ENCODE measurements at regions not wholly inside any gene's neighbourhood (a gene's known extent, or its start where the extent isn't known, plus 50 kb on each side); places are given as distances from the start of the nearest gene placed in this dataset.
A peak's percentile ranks its signal among the peaks of the same experiment; 100 is the strongest.
"Not testable (repeated sequence)": the region's sequence is repeated elsewhere in the genome, so short reads cannot be mapped to it uniquely, and the experiment has no call there.

GRCh38 chr6:21937466-21937865 is 343.9 kb downstream of the SOX4 start:
- H3K27me3 ChIP-seq (ENCODE audit: low read depth, low read length): no peaks in the 10 kb centered on the region
- H3K36me3 ChIP-seq (ENCODE audit: control insufficient read depth in 1 of 2, insufficient read depth in 2 of 2, low read length in 2 of 2): no peaks in the 10 kb centered on the region
- no peaks in the 10 kb centered on the region for H3K9me3 ChIP-seq (ENCODE audit: control insufficient read depth in 1 of 2, low read length in 2 of 2)
- H3K4me1 ChIP-seq (ENCODE audit: control insufficient read depth in 1 of 2, insufficient read depth in 2 of 2, low read length in 2 of 2): no peaks in the 10 kb centered on the region
- no peak overlapping the region for H3K4me3 ChIP-seq (ENCODE audit: low read depth in 1 of 2, low read length in 2 of 2)
- H3K27ac ChIP-seq (ENCODE audit: low read length): no peak overlapping the region

DNA sequence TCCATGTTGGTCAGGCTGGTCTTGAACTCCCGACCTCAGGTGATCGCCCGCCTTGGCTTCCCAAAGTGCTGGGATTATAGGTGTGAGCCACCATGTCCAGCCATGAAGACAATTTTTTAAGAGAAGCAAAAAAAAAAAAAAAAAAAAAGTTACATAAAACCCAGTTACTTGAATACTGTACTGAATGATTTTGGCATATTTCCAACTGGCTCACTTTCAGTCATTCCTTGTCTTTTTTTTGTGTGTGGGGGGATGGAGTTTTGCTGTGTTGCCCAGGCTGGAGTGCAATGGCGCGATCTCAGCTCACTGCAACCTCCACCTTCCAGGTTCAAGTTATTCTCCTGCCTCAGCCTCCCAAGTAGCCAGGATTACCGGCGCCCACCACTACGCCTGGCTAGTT is 345.5 kb downstream of the SOX4 start:
- H3K27ac ChIP-seq (ENCODE audit: low read length): not testable (repeated sequence)

DNA sequence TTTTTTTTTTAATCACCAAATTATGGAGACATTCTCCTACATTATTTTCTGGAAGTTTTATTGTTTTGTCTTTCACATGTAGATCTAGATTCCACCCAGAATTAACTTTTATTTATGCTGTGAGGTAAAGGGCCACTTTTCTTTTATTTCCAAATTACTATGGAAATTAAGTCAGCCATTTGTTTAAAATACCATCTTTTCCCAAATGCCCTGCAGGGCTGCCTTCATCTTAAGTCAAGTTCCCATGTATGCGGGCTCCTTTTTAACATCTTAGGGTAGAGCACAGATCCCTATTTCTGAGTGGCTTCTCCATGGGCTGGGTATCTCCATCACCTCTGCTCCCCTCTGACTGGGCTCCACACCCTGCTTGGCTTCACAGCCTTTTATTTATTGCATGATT is 348.4 kb downstream of the SOX4 start:
- Histone ChIP-seq H3K9me3 (ENCODE audit: control insufficient read depth in 1 of 2, low read length in 2 of 2) (no peaks in the 10 kb centered on the region), H3K36me3 (ENCODE audit: control insufficient read depth in 1 of 2, insufficient read depth in 2 of 2, low read length in 2 of 2) (no peaks in the 10 kb centered on the region), H3K27me3 (ENCODE audit: low read depth, low read length) (no peaks in the 10 kb centered on the region), H3K27ac (ENCODE audit: low read length) (no peak overlapping the region), H3K4me1 (ENCODE audit: control insufficient read depth in 1 of 2, insufficient read depth in 2 of 2, low read length in 2 of 2) (no peaks in the 10 kb centered on the region), H3K4me3 (ENCODE audit: low read depth in 1 of 2, low read length in 2 of 2) (no peak overlapping the region)

More for the DNA sequence above, 345.5 kb downstream of the SOX4 start:
- not testable (repeated sequence) for H3K4me3 ChIP-seq (ENCODE audit: low read depth in 1 of 2, low read length in 2 of 2); H3K4me1 ChIP-seq (ENCODE audit: control insufficient read depth in 1 of 2, insufficient read depth in 2 of 2, low read length in 2 of 2); H3K9me3 ChIP-seq (ENCODE audit: control insufficient read depth in 1 of 2, low read length in 2 of 2); H3K27me3 ChIP-seq (ENCODE audit: low read depth, low read length); H3K36me3 ChIP-seq (ENCODE audit: control insufficient read depth in 1 of 2, insufficient read depth in 2 of 2, low read length in 2 of 2)

DNA sequence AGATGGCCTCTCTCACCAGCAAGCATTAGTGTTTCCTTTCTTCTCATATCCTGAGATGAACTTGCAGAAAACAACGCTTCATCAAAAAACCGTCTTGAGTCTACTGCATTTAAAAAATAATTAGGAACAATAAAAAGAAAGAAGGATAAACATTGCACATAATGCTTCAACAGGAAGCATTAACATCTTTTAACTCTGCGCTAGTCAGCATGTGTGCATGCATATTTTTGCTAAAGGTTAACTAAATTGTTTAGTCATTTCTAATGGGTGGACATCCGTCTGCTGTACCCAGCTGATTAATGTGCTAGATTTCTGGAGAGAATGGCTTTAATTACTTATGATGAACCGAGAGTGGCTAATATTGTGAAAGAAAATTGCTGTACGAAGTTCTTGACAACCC is 349.3 kb downstream of the SOX4 start:
- H3K4me1 ChIP-seq (ENCODE audit: control insufficient read depth in 1 of 2, insufficient read depth in 2 of 2, low read length in 2 of 2): no peaks in the 10 kb centered on the region
- H3K36me3 ChIP-seq (ENCODE audit: control insufficient read depth in 1 of 2, insufficient read depth in 2 of 2, low read length in 2 of 2): no peaks in the 10 kb centered on the region
- no peaks in the 10 kb centered on the region for H3K9me3 ChIP-seq (ENCODE audit: control insufficient read depth in 1 of 2, low read length in 2 of 2)
- H3K27ac ChIP-seq (ENCODE audit: low read length): no peak overlapping the region
- no peaks in the 10 kb centered on the region for H3K27me3 ChIP-seq (ENCODE audit: low read depth, low read length)
- H3K4me3 ChIP-seq (ENCODE audit: low read depth in 1 of 2, low read length in 2 of 2): no peak overlapping the region

DNA sequence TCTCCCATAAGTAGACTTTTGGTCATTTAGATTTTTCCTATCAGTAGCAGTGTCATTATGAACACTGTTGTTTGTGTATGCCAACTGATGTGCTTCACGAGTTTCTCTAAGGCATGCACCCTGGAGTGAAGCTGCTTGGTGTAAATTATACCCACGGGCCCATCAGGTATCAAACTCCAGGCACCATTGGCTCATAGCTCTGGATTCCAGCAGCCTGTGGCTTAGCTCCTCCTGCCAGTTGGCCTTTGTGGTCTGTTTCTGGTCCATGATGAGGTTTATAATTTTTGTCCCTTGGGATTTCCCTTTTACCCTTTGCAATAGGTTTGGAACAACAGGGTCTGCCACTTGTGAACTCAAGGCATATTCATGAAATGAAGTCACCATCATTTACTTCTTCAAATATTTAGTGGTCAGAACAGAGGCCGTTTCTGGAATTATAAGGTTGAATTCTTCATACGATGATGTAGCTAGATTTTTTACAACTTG is 350.5 kb downstream of the PRL start:
- Histone ChIP-seq H3K9me3 (ENCODE audit: control insufficient read depth in 1 of 2, low read length in 2 of 2) (no peaks in the 10 kb centered on the region), H3K27ac (ENCODE audit: low read length) (no peak overlapping the region)

DNA sequence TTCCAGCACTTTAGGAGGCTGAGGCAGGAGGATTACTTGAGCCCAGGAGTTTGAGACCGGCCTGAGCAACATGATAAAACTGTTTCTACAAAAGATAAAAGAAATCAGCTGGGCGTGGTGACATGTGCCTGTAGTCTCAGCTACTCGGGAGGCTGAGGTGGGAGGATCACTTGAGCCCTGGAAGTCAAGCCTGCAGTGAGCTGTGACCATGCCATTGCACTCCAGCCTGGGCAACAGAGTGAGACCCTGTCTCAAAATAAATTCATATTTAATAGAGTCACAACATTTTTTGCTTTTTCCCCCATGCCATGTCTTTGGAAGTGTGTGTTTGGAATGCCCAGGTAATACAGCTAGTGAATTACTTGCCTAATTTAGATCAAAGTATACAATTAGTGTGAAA is 349.6 kb downstream of the PRL start:
- not testable (repeated sequence) for H3K4me3 ChIP-seq (ENCODE audit: low read depth in 1 of 2, low read length in 2 of 2); H3K36me3 ChIP-seq (ENCODE audit: control insufficient read depth in 1 of 2, insufficient read depth in 2 of 2, low read length in 2 of 2); H3K9me3 ChIP-seq (ENCODE audit: control insufficient read depth in 1 of 2, low read length in 2 of 2); H3K27ac ChIP-seq (ENCODE audit: low read length); H3K4me1 ChIP-seq (ENCODE audit: control insufficient read depth in 1 of 2, insufficient read depth in 2 of 2, low read length in 2 of 2); H3K27me3 ChIP-seq (ENCODE audit: low read depth, low read length)

More for the DNA sequence above, 350.5 kb downstream of the PRL start:
- H3K27me3 ChIP-seq (ENCODE audit: low read depth, low read length): no peaks in the 10 kb centered on the region
- H3K4me3 ChIP-seq (ENCODE audit: low read depth in 1 of 2, low read length in 2 of 2): no peak overlapping the region
- no peaks in the 10 kb centered on the region for H3K36me3 ChIP-seq (ENCODE audit: control insufficient read depth in 1 of 2, insufficient read depth in 2 of 2, low read length in 2 of 2)
- H3K4me1 ChIP-seq (ENCODE audit: control insufficient read depth in 1 of 2, insufficient read depth in 2 of 2, low read length in 2 of 2): peaks cover 1 to 3% of the 10 kb centered on the region in 2 donors

- Histone ChIP-seq H3K27ac (ENCODE audit: low read length) (no peak overlapping the region), H3K36me3 (ENCODE audit: control insufficient read depth in 1 of 2, insufficient read depth in 2 of 2, low read length in 2 of 2) (no peaks in the 10 kb centered on the region), H3K27me3 (ENCODE audit: low read depth, low read length) (no peaks in the 10 kb centered on the region), H3K4me1 (ENCODE audit: control insufficient read depth in 1 of 2, insufficient read depth in 2 of 2, low read length in 2 of 2) (peaks cover 3 to 6% of the 10 kb centered on the region in 2 donors), H3K9me3 (ENCODE audit: control insufficient read depth in 1 of 2, low read length in 2 of 2) (no peaks in the 10 kb centered on the region), H3K4me3 (ENCODE audit: low read depth in 1 of 2, low read length in 2 of 2) (no peak overlapping the region)
Measured at GRCh38 chr6:21947731-21948386, 349.0 kb downstream of the PRL start.

DNA sequence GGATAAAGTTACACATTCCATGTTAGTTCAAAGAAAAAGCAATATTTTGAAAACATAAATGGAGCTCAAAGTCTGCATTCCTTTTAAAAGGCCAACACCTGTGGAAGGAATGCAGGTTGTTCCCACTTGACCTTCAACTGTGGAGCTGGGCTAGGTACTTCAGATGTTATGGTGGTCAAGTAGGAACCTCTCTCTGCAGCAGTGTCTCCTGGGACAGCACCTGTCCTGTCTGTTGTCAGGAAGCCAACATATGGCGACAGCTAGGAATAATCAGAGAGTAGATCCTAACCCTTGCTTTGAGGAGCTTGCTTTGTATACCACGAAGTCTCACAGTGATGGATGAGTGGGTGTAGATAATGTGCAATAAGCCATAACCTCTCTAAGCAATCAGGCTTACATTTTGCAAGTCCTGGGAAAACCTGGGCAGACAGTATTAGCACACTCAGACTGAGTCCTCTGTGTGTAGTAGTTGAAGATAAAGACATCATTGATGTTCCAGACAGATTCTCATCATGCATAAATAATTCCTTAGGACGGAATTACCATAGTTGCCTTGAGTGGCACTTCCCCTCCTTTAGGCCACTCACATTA is 347.5 kb downstream of the PRL start:
- H3K4me1 ChIP-seq (ENCODE audit: control insufficient read depth in 1 of 2, insufficient read depth in 2 of 2, low read length in 2 of 2): peaks cover 3 to 14% of the 10 kb centered on the region in 2 donors
- H3K36me3 ChIP-seq (ENCODE audit: control insufficient read depth in 1 of 2, insufficient read depth in 2 of 2, low read length in 2 of 2): no peaks in the 10 kb centered on the region
- no peaks in the 10 kb centered on the region for H3K9me3 ChIP-seq (ENCODE audit: control insufficient read depth in 1 of 2, low read length in 2 of 2)
- no peaks in the 10 kb centered on the region for H3K27me3 ChIP-seq (ENCODE audit: low read depth, low read length)
- H3K27ac ChIP-seq (ENCODE audit: low read length): no peak overlapping the region
- no peak overlapping the region for H3K4me3 ChIP-seq (ENCODE audit: low read depth in 1 of 2, low read length in 2 of 2)

GRCh38 chr6:21952367-21952766 is 344.5 kb downstream of the PRL start:
- no peak overlapping the region for H3K4me3 ChIP-seq (ENCODE audit: low read depth in 1 of 2, low read length in 2 of 2)
- no peak overlapping the region for H3K27ac ChIP-seq (ENCODE audit: low read length)
- no peaks in the 10 kb centered on the region for H3K9me3 ChIP-seq (ENCODE audit: control insufficient read depth in 1 of 2, low read length in 2 of 2)
- no peaks in the 10 kb centered on the region for H3K36me3 ChIP-seq (ENCODE audit: control insufficient read depth in 1 of 2, insufficient read depth in 2 of 2, low read length in 2 of 2)
- no peaks in the 10 kb centered on the region for H3K27me3 ChIP-seq (ENCODE audit: low read depth, low read length)
- H3K4me1 ChIP-seq (ENCODE audit: control insufficient read depth in 1 of 2, insufficient read depth in 2 of 2, low read length in 2 of 2): peaks cover 3 to 17% of the 10 kb centered on the region in 2 donors

DNA sequence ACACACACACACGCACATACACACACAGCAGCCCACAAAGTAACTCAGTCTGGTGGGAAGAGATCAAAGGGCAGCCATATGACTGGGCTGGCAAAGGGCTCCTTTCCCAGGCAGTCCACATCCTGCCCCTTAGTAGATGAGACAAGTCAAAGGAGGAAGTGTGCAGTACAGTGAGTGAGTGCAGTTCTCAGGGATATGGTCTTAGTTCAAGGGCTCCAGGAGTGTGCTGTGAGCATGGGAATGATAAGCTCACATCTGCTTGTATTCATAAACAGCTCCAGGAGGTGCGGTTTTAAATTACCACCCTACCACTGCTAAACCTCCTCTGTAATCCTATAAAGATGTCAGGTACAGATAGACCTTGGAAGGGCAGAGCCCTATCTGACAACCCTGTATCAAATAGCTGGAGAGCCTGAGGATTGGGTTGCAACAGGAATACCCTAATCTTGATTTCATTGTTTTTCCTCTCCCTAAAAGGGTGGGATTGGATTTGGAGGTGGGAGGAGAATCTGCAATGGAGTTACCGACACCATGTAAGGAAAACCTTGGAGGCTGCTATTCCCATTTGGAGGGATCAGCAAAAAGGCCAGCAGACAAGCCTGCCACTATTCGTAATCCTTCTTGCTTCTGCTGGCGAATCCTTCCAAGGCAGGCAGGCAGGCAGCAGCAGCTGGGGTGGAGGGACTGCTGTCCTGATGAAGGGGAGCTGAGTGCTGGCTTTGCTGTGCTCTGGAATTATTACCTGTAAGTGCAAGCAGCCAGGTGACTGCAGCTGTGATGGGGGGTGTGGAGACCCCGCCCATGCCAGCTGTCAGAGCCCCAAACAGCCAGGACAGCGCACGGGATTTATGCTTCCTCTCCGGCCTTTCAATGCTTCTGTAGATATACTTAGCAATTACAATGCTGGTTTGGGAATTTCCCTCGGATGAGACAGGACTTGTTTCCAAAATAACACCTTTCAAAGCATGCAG is 342.7 kb downstream of the PRL start:
- Histone ChIP-seq H3K4me1 (ENCODE audit: control insufficient read depth in 1 of 2, insufficient read depth in 2 of 2, low read length in 2 of 2) (peaks cover 3 to 17% of the 10 kb centered on the region in 2 donors), H3K4me3 (ENCODE audit: low read depth in 1 of 2, low read length in 2 of 2) (peak overlapping the region in 1 of 2 donors; percentile 10), H3K27ac (ENCODE audit: low read length) (no peak overlapping the region), H3K9me3 (ENCODE audit: control insufficient read depth in 1 of 2, low read length in 2 of 2) (no peaks in the 10 kb centered on the region), H3K27me3 (ENCODE audit: low read depth, low read length) (no peaks in the 10 kb centered on the region), H3K36me3 (ENCODE audit: control insufficient read depth in 1 of 2, insufficient read depth in 2 of 2, low read length in 2 of 2) (no peaks in the 10 kb centered on the region)

DNA sequence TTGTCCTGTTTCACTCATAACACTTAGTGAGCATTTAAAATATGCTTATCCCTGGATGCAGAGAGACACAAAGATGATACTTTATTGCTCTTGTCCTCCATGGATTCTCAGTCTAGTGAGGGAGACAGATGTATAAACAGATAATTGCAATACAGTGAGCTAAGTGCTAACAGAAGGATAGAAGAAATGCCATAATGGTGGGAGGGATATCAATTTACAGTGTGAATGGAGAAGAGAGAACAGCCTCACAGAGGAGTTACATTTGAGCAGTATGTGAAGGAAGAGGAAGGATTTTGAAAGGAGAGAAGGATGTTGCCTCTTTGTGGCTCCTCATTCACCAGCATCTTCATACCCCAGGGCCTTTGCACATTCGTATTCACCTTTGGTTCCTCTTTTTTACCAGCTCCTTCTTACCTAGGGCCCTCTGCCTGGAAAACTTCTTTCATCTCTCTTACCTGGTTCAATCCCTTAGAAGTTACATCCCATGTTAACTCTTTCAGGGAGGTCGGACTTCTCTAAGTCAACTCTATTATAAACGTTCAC is 341.7 kb downstream of the PRL start:
- Histone ChIP-seq H3K27me3 (ENCODE audit: low read depth, low read length) (no peaks in the 10 kb centered on the region), H3K36me3 (ENCODE audit: control insufficient read depth in 1 of 2, insufficient read depth in 2 of 2, low read length in 2 of 2) (no peaks in the 10 kb centered on the region), H3K9me3 (ENCODE audit: control insufficient read depth in 1 of 2, low read length in 2 of 2) (no peaks in the 10 kb centered on the region), H3K27ac (ENCODE audit: low read length) (no peak overlapping the region), H3K4me3 (ENCODE audit: low read depth in 1 of 2, low read length in 2 of 2) (no peak overlapping the region), H3K4me1 (ENCODE audit: control insufficient read depth in 1 of 2, insufficient read depth in 2 of 2, low read length in 2 of 2) (peaks cover 3 to 17% of the 10 kb centered on the region in 2 donors)
